Astrocyte of the cerebellum (primary cell): ENCODE measurements at regions not wholly inside any gene's neighbourhood (a gene's known extent, or its start where the extent isn't known, plus 50 kb on each side); places are given as distances from the start of the nearest gene placed in this dataset.

ENCODE experiments used
- DNase-seq: peaks from one replicate; pipeline ENCODE4 v3.0.0-alpha.2; 2011; ENCODE audit warnings: low read depth
- H3K4me3 ChIP-seq: 2 replicates; pipeline ENCODE4 v1.5.1; 2011; ENCODE audit warnings: mild to moderate bottlenecking, low read depth, low read length, moderate library complexity
- in situ Hi-C: cut with HindIII; loops from 2 replicates; pipeline ENCODE4 v1.10.0; 2017; ENCODE audit warnings: low sequenced_read_pairs
- TF ChIP-seq, protein P1 (sequence below): IDR thresholded peaks from 2 replicates; pipeline ENCODE4 v1.5.1; 2012; ENCODE audit warnings: low read length, low read depth, moderate library complexity, mild to moderate bottlenecking; ENCODE audit errors: missing control alignments

DNA sequence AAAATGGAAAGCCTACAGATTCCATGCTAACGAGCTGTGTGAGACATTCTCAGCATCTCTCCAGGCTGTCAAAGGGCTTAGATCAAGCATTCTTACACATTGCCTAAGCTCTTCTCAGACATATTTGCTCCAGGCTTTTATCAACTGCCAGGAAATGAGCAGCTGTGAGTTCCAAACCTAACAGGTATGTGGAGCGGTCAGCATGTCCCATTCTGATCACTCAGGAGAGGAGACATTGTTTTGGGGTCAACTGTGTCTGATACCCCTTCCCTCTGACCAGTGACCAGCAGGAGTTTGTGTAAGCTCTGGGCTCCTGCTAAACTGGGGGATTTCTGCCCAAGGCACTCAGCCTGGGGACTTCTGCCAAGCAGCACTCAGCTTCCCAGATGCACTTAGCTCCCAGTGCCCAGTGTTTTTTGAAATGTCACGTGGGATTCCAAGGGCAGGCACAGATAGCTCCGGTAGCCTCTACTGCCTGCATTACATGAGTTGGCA lies 229.1 kb downstream of the SEC61B start:
- in situ Hi-C loops = no loop called here
- TF ChIP-seq, protein P1, sequence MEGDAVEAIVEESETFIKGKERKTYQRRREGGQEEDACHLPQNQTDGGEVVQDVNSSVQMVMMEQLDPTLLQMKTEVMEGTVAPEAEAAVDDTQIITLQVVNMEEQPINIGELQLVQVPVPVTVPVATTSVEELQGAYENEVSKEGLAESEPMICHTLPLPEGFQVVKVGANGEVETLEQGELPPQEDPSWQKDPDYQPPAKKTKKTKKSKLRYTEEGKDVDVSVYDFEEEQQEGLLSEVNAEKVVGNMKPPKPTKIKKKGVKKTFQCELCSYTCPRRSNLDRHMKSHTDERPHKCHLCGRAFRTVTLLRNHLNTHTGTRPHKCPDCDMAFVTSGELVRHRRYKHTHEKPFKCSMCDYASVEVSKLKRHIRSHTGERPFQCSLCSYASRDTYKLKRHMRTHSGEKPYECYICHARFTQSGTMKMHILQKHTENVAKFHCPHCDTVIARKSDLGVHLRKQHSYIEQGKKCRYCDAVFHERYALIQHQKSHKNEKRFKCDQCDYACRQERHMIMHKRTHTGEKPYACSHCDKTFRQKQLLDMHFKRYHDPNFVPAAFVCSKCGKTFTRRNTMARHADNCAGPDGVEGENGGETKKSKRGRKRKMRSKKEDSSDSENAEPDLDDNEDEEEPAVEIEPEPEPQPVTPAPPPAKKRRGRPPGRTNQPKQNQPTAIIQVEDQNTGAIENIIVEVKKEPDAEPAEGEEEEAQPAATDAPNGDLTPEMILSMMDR = no peak
- DNase-seq = no peak
- H3K4me3 ChIP-seq = no peak overlapping the region

DNA sequence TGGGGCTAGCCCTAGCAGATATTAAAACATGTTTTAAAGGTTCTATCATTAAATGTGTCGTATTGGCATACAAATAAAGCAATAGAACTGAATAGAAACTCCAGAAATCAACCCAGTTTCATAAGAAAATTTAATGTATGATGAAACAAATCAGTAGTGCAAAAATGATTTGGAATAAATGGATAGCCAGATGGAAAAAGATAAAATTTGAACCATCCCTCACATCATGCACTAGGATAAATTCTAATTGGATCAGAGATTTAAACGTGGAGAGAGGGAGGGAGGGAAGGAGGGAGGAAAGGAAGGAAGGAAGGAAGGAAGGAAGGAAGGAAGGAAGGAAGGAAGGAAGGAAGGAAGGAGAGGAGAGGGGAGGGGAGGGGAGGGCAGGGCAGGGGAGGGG lies 235.3 kb downstream of the SEC61B start:
- no peak overlapping the region for H3K4me3 ChIP-seq
- in situ Hi-C loops = no loop called here
- TF ChIP-seq, protein P1 = no peak
- no peak for DNase-seq

DNA sequence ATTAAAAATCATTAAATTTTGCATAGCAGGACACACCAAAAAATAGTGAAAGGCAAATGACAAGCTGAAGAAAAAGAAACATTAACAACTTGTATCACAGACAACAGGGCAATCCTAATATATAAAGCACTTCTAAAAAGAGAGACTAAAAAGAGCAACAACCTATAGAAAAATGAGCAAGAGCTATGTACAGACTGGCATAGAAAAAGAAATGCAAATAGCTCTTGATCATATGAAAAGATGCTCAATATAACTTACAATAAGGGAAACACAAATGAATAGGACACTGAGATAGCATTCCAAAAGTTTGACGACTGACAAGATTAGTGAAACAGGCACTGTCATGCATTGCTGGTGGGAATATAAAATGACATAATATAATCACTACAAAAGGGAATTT lies 235.9 kb downstream of the SEC61B start:
- H3K4me3 ChIP-seq = no peak overlapping the region
- in situ Hi-C loops = no loop called here
- DNase-seq = no peak
- TF ChIP-seq, protein P1 = no peak

DNA sequence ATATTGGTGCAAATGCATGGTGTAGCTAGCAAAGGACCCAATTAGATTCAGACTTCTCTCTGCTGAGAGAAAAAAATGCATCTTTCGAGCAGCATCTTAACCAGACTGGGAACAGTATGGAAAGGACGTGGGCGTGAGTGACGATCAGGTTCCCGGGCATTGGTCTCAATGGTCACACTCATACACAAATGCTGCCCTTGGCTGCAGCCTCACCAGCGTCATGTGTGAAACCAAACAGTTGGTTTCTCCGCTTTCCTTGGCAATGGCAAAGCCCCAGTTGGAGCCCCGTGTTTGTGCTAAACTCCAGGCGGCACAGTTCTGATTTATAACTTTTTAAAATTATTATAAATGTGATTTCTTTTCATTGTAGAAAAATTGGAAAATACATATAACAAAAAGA lies 237.8 kb downstream of the SEC61B start:
- no peak for DNase-seq
- no peak overlapping the region for H3K4me3 ChIP-seq
- in situ Hi-C loops = no loop called here
- TF ChIP-seq, protein P1 = no peak

DNA sequence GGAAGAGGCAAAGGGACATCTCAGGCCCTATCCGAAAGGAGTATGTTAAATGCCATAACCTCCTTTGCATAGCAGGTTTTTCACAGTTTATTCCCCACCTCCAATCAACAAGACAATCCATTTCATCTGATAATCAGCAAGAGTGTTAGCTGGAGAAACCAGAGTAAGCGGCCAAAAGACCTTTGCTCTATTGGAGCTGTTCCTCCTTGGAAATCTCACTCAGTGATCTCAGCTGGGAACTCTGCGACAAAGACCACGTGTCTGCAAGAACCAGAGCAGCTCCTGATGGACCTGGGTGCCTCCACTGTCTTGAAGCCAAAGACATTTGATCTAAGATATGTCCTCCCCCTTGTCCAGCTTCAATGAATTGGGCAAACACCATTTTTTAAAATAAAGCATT lies 241.0 kb downstream of the SEC61B start:
- DNase-seq = no peak
- in situ Hi-C loops = no loop called here
- TF ChIP-seq, protein P1 = no peak
- H3K4me3 ChIP-seq = no peak overlapping the region

DNA sequence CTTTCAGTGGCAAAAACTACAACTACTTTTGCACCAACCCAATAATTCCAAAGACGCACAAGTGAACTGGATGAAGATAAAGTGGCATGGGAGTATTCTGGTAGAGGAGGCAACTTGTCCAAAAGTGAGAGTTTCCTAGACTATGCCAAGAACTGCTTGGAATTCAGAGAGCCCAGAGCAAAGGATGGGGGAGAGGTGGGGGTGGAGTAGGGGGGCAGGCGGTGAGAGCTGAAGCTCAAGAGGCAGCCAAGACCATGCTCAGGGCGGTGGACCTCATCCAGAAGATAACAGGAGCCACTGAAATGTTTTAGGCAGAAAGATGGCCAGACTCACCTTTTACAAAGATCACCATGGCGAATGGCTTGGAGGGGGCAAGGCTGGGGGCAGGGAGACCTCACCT lies 242.5 kb downstream of the SEC61B start:
- no peak for DNase-seq
- TF ChIP-seq, protein P1 = no peak
- in situ Hi-C loops = no loop called here
- H3K4me3 ChIP-seq = no peak overlapping the region
